ENCODE measurements at regions not wholly inside any gene's neighbourhood (a gene's known extent, or its start where the extent isn't known, plus 50 kb on each side); places are given as distances from the start of the nearest gene placed in this dataset.

GRCh38 chr18:60563082-60563481 is 190.5 kb upstream of the MC4R start:
- intact Hi-C loops (cut with micrococcal nuclease), result no loop called here
- no peaks in the 10 kb centered on the region for H3K27me3 ChIP-seq (ENCODE audit: control insufficient read depth, insufficient read depth, low read length)
- 85% methylated on average over 2 of the region's 3 CpGs for WGBS (ENCODE audit: insufficient coverage)
- H3K9me3 Mint-ChIP-seq, result no peaks in the 10 kb centered on the region
- H3K4me3 Mint-ChIP-seq, result no peak overlapping the region
- no peaks in the 10 kb centered on the region for H3K27me3 Mint-ChIP-seq (ENCODE audit: low read depth in 2 of 2)
- no peak overlapping the region for H3K4me3 ChIP-seq (ENCODE audit: low read length)
- H3K9me3 ChIP-seq (ENCODE audit: control insufficient read depth, insufficient read depth, low read length), result no peaks in the 10 kb centered on the region
- H3K4me1 Mint-ChIP-seq, result no peaks in the 10 kb centered on the region
- ATAC-seq, result no peak
- no peak overlapping the region for H3K27ac ChIP-seq (ENCODE audit: low read length)
- no peaks in the 10 kb centered on the region for H3K4me1 ChIP-seq (ENCODE audit: control insufficient read depth, insufficient read depth, low read length)
- DNase-seq, result no peak
- H3K36me3 ChIP-seq (ENCODE audit: control insufficient read depth, insufficient read depth, low read length), result no peaks in the 10 kb centered on the region
- TF ChIP-seq CTCF (IDR thresholded peaks at IDR 0.05), result no peak
- H3K36me3 Mint-ChIP-seq, result no peaks in the 10 kb centered on the region
- no peak overlapping the region for H3K27ac Mint-ChIP-seq

GRCh38 chr18:60568220-60568619 is 195.6 kb upstream of the MC4R start:
- Mint-ChIP-seq H3K27ac (no peak overlapping the region), H3K4me3 (no peak overlapping the region), H3K4me1 (no peaks in the 10 kb centered on the region), H3K36me3 (no peaks in the 10 kb centered on the region), H3K9me3 (peaks cover 0 to 3% of the 10 kb centered on the region in 2 donors), H3K27me3 (ENCODE audit: low read depth in 2 of 2) (no peaks in the 10 kb centered on the region)
- intact Hi-C loops (cut with micrococcal nuclease), result no loop called here
- Histone ChIP-seq H3K36me3 (ENCODE audit: control insufficient read depth, insufficient read depth, low read length) (no peaks in the 10 kb centered on the region), H3K27me3 (ENCODE audit: control insufficient read depth, insufficient read depth, low read length) (no peaks in the 10 kb centered on the region), H3K4me1 (ENCODE audit: control insufficient read depth, insufficient read depth, low read length) (no peaks in the 10 kb centered on the region), H3K4me3 (ENCODE audit: low read length) (no peak overlapping the region), H3K9me3 (ENCODE audit: control insufficient read depth, insufficient read depth, low read length) (no peaks in the 10 kb centered on the region), H3K27ac (ENCODE audit: low read length) (no peak overlapping the region)
- 63% methylated on average over 3 of the region's 3 CpGs for WGBS (ENCODE audit: insufficient coverage)
- no peak for TF ChIP-seq CTCF (IDR thresholded peaks at IDR 0.05)
- ATAC-seq, result no peak
- no peak for DNase-seq

GRCh38 chr18:60570172-60570571 is 197.6 kb upstream of the MC4R start:
- peaks cover 4 to 6% of the 10 kb centered on the region in 2 donors for H3K9me3 Mint-ChIP-seq
- DNase-seq (no peak), ATAC-seq (no peak)
- no peaks in the 10 kb centered on the region for H3K27me3 Mint-ChIP-seq (ENCODE audit: low read depth in 2 of 2)
- H3K27ac Mint-ChIP-seq, result no peak overlapping the region
- no peaks in the 10 kb centered on the region for H3K36me3 Mint-ChIP-seq
- Histone ChIP-seq H3K4me3 (ENCODE audit: low read length) (no peak overlapping the region), H3K4me1 (ENCODE audit: control insufficient read depth, insufficient read depth, low read length) (no peaks in the 10 kb centered on the region), H3K27me3 (ENCODE audit: control insufficient read depth, insufficient read depth, low read length) (no peaks in the 10 kb centered on the region), H3K27ac (ENCODE audit: low read length) (no peak overlapping the region), H3K9me3 (ENCODE audit: control insufficient read depth, insufficient read depth, low read length) (no peaks in the 10 kb centered on the region), H3K36me3 (ENCODE audit: control insufficient read depth, insufficient read depth, low read length) (no peaks in the 10 kb centered on the region)
- intact Hi-C loops (cut with micrococcal nuclease), result no loop called here
- H3K4me1 Mint-ChIP-seq, result no peaks in the 10 kb centered on the region
- H3K4me3 Mint-ChIP-seq, result no peak overlapping the region
- no peak for TF ChIP-seq CTCF (IDR thresholded peaks at IDR 0.05)
- WGBS (ENCODE audit: insufficient coverage), result 100% methylated on average over 1 of the region's 1 CpG

- H3K4me3 ChIP-seq (ENCODE audit: low read length), result no peak overlapping the region
- H3K9me3 ChIP-seq (ENCODE audit: control insufficient read depth, insufficient read depth, low read length), result no peaks in the 10 kb centered on the region
- H3K27me3 ChIP-seq (ENCODE audit: control insufficient read depth, insufficient read depth, low read length), result no peaks in the 10 kb centered on the region
- H3K9me3 Mint-ChIP-seq, result peaks cover 6 to 7% of the 10 kb centered on the region in 2 donors
- WGBS (ENCODE audit: insufficient coverage), result no CpG with 5 or more reads among the region's 1 CpG
- H3K36me3 ChIP-seq (ENCODE audit: control insufficient read depth, insufficient read depth, low read length), result no peaks in the 10 kb centered on the region
- no peak overlapping the region for H3K27ac Mint-ChIP-seq
- no peaks in the 10 kb centered on the region for H3K4me1 ChIP-seq (ENCODE audit: control insufficient read depth, insufficient read depth, low read length)
- H3K27ac ChIP-seq (ENCODE audit: low read length), result no peak overlapping the region
- TF ChIP-seq CTCF (IDR thresholded peaks at IDR 0.05), result no peak
- no peak for DNase-seq
- ATAC-seq, result no peak
- no peak overlapping the region for H3K4me3 Mint-ChIP-seq
- H3K27me3 Mint-ChIP-seq (ENCODE audit: low read depth in 2 of 2), result no peaks in the 10 kb centered on the region
- intact Hi-C loops (cut with micrococcal nuclease), result no loop called here
- no peaks in the 10 kb centered on the region for H3K36me3 Mint-ChIP-seq
- no peaks in the 10 kb centered on the region for H3K4me1 Mint-ChIP-seq
Observed at GRCh38 chr18:60577457-60577856, 204.9 kb upstream of the MC4R start.
